Cardiac muscle cell (in vitro differentiated cells and primary cell): ENCODE measurements at regions not wholly inside any gene's neighbourhood (a gene's known extent, or its start where the extent isn't known, plus 50 kb on each side); places are given as distances from the start of the nearest gene placed in this dataset.

Source experiments
- DNase-seq, 2 donors: peaks; one replicate each; pipeline versions ENCODE4 v3.0.0 to v3.0.0-alpha.2; 2010 to 2017; ENCODE audit warnings: low read depth in 1 of 2, low spot score in 1 of 2
- H3K27ac ChIP-seq: fragments of 200-600 bp; sonication (generic); 2 replicates; pipeline ENCODE4 v1.5.1; 2016
- H3K27me3 ChIP-seq: fragments of 200-600 bp; sonication (generic); 2 replicates; pipeline ENCODE4 v1.6.0; 2016; ENCODE audit warnings: control low read depth
- H3K36me3 ChIP-seq: fragments of 200-600 bp; sonication (generic); 2 replicates; pipeline ENCODE4 v1.5.1; 2016; ENCODE audit warnings: control low read depth
- H3K4me1 ChIP-seq: fragments of 200-600 bp; sonication (generic); 2 replicates; pipeline ENCODE4 v1.8.1; 2017; ENCODE audit warnings: low read depth, mild to moderate bottlenecking, mixed run types
- H3K4me3 ChIP-seq: fragments of 200-600 bp; sonication (generic); 2 replicates; pipeline ENCODE4 v1.5.1; 2016; ENCODE audit warnings: mild to moderate bottlenecking
- H3K9me3 ChIP-seq: fragments of 200-600 bp; sonication (generic); 2 replicates; pipeline ENCODE4 v1.5.1; 2017; ENCODE audit warnings: low read depth, mild to moderate bottlenecking, control low read depth
- CTCF ChIP-seq: IDR thresholded peaks from 2 replicates; pipeline ENCODE4 v1.5.1; 2012; ENCODE audit warnings: low read depth, mild to moderate bottlenecking, low read length

DNA sequence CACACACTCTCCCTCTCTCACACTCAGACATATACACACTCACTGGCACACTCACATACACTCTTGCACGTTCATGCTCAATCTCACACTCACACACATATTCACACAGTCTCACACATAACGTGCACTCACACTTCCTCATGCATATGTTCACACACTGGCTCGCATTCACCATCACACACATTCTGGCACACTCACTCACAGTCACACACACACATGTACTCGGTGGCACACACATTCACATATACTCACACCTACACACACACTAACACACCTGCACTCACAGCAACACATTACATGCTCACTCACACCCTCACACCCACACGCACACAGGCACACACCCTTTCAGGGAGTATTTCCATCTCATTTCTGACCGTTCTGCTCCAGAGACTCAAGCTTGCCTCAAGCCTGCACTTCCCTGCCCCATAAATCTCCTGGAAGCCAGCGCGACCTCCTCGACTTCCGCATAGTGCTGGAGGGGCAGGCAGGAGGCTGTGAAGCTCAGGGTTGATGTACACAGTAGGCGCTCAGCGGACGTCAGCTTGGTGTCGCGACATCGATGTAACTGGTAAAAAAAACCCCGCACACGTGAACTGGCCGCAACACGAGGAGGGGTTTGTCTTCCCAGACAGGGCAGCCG lies 66.7 kb upstream of the FOXF1 start:
- H3K9me3 ChIP-seq = no peaks in the 10 kb centered on the region
- H3K4me3 ChIP-seq = no peak overlapping the region
- no peak overlapping the region for H3K27ac ChIP-seq
- no peak for TF ChIP-seq CTCF
- H3K4me1 ChIP-seq = no peaks in the 10 kb centered on the region
- DNase-seq = no peak
- H3K36me3 ChIP-seq = no peaks in the 10 kb centered on the region
- peaks cover 7% of the 10 kb centered on the region for H3K27me3 ChIP-seq

GRCh38 chr16:86444261-86444660 lies 66.1 kb upstream of the FOXF1 start:
- H3K4me1 ChIP-seq = no peaks in the 10 kb centered on the region
- no peak overlapping the region for H3K27ac ChIP-seq
- TF ChIP-seq CTCF = no peak
- H3K9me3 ChIP-seq = no peaks in the 10 kb centered on the region
- peaks cover 3% of the 10 kb centered on the region for H3K27me3 ChIP-seq
- DNase-seq = peak in 1 of 2 donors; percentile 11
- no peak overlapping the region for H3K4me3 ChIP-seq
- no peaks in the 10 kb centered on the region for H3K36me3 ChIP-seq

GRCh38 chr16:86444661-86445060 lies 65.7 kb upstream of the FOXF1 start:
- no peak overlapping the region for H3K27ac ChIP-seq
- H3K9me3 ChIP-seq = no peaks in the 10 kb centered on the region
- no peaks in the 10 kb centered on the region for H3K27me3 ChIP-seq
- H3K4me1 ChIP-seq = no peaks in the 10 kb centered on the region
- no peak for DNase-seq
- no peak overlapping the region for H3K4me3 ChIP-seq
- TF ChIP-seq CTCF = no peak
- no peaks in the 10 kb centered on the region for H3K36me3 ChIP-seq

DNA sequence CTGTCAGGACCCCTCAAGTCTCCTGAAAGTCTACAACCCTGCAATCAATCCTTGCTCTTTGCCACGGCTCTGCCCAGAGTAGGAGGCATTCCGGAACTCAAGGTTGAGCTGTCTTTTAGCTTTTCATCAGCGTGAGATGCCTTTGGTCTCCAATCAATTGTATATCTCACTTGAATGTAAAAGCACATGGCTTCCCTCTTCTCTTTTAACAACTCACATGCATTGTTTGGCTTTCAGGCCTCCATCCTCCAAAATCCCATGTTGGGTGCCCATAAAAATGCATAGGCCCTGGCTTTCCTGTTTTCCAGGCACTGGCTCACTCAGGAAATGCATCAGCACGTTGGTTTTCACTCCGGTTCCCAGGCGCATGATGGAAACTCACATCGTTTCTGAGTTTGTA lies 64.0 kb upstream of the FOXF1 start:
- DNase-seq = no peak
- Histone ChIP-seq H3K27ac (no peak overlapping the region), H3K4me1 (no peaks in the 10 kb centered on the region), H3K9me3 (no peaks in the 10 kb centered on the region), H3K36me3 (no peaks in the 10 kb centered on the region), H3K27me3 (no peaks in the 10 kb centered on the region), H3K4me3 (no peak overlapping the region)
- TF ChIP-seq CTCF = no peak

GRCh38 chr16:86447228-86447627 lies 63.1 kb upstream of the FOXF1 start:
- TF ChIP-seq CTCF = no peak
- Histone ChIP-seq H3K27me3 (peaks cover 3% of the 10 kb centered on the region), H3K4me3 (no peak overlapping the region), H3K4me1 (no peaks in the 10 kb centered on the region), H3K27ac (no peak overlapping the region), H3K9me3 (no peaks in the 10 kb centered on the region), H3K36me3 (no peaks in the 10 kb centered on the region)
- no peak for DNase-seq
